Stimulated activated CD4-positive, alpha-beta T cell treated with anti-CD3 and anti-CD28 coated beads, Interleukin-2, amount 100 ng/mL, for 24 hours (primary cell): ENCODE measurements at regions not wholly inside any gene's neighbourhood (a gene's known extent, or its start where the extent isn't known, plus 50 kb on each side); places are given as distances from the start of the nearest gene placed in this dataset.
"Not testable (repeated sequence)": the region's sequence is repeated elsewhere in the genome, so short reads cannot be mapped to it uniquely, and the experiment has no call there.

Experiments used
- DNase-seq, 2 donors: peaks; one replicate each; pipeline ENCODE4 v3.0.0-alpha.2; 2020

DNA sequence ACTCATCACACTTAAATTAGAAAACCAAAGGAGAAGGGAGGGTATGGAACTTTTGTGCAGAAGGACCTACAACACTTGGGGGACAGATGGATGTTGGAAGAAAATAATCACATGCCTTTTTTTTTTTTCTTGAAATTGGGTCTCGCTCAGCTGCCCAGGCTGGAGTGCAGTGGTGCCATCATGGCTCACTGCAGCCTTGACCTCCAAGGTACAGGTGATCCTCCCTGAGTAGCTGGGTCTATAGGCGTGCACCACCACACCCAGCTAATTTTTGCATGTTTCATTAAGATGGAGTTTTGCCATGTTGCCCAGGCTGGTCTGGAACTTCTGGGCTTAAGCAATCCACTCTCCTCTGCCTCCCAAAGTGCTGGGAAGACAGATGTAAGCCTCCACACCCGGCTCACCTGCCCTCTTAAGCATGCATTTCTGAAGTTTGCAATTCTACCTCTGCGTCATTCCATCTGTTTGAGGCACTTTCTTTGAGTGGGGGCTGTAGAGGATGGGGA is 370.8 kb upstream of the JARID2 start:
- DNase-seq: peak in 1 of 2 donors; percentile 13

DNA sequence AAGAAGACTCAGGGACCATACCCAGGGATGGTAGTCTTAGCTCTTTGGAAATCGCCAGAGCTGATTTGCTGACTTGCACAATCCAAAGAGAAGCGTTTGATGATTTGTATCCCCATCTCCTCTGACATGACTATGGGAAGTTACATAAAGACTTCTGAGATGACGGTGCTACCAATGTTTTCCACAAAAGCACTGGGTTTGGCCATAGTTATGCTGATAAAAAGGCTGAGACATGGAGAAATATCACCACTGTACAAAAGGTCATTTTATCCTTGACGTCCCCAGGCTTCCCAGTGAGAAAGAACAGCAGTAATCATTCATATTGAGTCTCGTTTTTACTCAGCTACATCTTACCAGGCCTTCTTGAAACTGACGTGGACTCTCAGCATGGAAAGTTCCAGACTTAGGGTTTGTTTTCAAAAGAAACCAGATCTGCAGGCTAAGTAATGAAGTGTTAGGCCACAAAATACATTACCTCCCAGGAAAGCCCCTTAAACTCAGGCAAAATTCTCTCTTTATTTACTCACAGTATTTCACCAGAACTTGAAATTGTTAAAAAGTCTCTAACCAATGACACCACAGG is 370.3 kb upstream of the JARID2 start:
- peak; percentile 21 to 42 for DNase-seq

GRCh38 chr6:14876778-14877613 is 368.9 kb upstream of the JARID2 start:
- no peak for DNase-seq

GRCh38 chr6:14877758-14878157 is 368.1 kb upstream of the JARID2 start:
- DNase-seq: peak in 1 of 2 donors; percentile 10

DNA sequence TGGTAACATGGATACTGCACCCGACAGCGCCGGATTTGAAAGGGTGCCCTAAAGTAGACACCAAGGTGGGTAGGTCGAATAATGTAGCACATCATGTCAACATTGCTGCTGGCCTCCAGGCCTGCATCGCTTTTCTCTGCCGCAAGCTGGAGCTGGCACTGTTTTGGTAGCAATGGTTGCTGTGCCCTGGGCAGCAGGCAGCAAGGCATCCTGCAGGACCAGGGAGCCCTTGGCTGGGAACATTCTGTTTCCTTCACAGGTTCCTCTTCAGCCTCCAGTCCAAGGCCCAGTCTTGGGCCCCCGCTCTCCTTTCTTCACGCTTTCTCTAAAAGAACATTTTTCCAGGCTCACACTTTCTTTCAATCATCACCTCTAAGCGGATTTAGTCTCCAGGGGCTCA is 365.8 kb upstream of the JARID2 start:
- DNase-seq: no peak

- DNase-seq: no peak
Measured at GRCh38 chr6:14880677-14881076, 365.2 kb upstream of the JARID2 start.

DNA sequence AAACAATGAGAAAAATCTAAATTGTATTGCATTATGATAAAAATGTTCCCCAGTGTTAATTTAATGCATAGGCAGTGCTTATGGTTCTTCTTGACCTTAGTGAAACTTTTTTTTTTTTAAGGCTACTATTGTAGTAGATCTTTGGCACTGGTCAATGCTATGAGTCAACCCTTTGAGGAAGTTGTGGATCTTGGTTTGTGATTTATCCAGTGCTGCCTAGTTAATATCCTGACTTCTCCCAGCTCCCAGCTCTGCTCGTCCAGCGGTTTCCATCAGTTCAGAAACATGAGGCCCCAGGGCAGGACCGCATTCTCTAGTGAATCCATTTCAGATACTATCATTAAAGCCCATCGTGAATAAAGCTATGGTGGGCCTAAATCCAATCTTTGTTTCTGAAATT is 364.5 kb upstream of the JARID2 start:
- DNase-seq: no peak

DNA sequence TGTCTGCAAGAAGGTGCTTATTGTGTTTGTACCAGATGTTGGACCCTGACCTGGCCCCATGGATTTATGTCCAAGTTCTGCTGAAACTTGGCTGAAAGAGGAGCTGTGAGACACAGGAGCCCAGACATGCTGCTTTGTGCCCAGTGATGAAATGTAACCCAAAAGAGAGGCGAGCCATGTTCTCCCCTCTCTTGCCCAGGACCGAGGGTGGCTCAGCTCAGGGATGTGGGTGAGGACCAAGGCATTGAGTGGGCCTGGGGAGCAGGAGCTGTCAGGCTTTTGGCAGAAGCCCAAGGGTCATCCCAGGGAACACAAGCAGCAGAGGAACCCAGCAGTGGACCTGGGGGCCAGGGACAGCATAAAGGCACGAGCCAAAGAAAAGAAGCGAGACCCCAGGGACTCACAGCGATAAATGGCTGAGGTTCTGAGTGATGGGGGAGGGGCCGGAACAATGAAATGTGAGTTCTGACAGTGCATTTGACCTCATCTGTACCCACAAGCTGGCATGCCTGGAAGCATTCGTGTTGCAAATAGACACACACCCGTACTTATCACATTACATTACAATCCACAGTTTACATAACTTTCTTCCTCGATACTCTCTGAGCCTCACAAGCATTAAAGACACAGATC is 363.4 kb upstream of the JARID2 start:
- DNase-seq: no peak

- DNase-seq: no peak
Measured at GRCh38 chr6:14883921-14884320, 361.9 kb upstream of the JARID2 start.

- DNase-seq: no peak
Measured at GRCh38 chr6:14885498-14885897, 360.4 kb upstream of the JARID2 start.

DNA sequence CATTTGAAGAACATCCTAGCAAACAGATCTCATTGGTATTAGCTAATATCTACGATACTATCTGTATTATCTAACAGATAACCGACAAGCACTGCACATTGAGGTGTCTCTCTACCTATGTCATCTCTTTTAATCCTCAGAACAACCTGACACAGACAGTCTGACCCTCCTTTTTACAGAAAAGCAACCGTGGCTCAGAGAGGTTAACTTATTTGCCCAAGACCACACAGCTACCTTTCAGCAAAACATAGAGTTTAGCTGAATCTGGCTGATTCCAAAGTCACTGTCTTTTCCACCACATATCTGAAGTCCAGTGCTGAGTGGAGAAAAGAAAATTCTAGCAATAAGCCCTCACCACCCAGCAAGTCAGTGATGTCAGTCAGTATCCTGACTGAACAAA is 358.7 kb upstream of the JARID2 start:
- no peak for DNase-seq

DNA sequence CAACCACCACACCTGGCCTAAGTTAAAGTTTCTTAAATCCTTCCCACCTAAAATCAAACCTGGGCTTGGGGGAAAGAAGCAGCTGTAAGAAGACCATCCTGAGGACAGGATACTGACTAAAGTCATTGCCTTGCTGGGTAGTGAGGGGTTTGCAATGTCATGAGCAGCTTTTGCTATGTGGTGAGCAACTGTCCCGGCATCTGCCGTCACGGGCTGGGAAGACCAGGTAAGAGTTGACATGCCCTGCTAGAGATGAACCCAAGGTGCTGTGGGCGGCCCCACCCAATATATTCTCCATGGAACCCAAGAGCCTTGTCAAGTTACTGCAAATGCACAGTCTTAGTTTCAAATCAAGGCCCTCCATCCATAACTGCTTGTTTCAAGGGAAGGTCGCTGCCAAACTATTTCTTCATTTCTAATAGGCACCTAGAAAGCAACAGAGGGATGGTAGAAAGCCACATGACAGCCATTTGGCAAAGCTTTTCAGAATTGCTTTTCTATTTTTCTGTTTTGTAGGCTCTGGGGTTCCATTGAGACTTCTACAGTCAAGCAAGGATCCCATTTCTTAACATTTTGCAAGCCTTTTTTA is 357.8 kb upstream of the JARID2 start:
- no peak for DNase-seq

DNA sequence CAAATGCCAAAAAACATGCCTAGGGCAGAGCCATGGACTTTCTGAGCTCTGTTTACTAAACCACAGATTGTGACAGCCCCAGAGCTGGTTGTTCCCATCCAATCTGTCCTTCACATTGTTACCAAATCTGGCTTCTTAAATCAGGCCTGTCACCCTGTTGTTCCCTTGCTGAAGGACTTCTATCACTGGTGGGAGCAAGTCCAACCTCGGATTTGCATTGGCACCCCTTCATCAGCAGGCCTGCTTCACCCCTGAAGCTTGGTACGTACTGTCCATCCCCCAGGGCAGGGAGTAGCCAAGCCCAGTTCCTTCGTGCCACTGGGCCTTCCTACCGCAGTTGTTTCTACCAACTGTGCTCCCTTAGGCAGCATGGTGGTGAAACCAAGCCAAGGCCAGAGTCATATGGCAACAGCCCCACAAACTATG is 357.3 kb upstream of the JARID2 start:
- no peak for DNase-seq

DNA sequence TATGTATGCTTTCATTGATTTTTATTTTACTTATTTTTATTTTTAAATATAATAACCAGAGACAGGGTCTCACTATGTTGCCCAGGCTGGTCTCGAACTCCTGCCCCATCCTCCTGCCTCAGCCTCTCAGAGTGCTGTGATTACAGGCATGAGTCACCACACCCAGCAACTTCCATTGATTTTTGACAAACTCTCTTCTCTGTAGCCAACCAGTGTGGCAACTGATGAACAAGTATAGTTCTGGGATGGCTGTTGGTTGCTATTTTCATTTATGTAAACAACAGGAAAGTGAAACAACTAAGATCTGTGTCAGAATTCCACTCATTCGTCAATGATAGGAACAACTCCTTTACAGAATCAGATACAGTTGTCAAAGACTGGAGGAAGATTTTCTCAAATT is 356.7 kb upstream of the JARID2 start:
- DNase-seq: no peak

GRCh38 chr6:14889611-14890593 is 356.0 kb upstream of the JARID2 start:
- no peak for DNase-seq

GRCh38 chr6:14891820-14892375 is 354.0 kb upstream of the JARID2 start:
- DNase-seq: not testable (repeated sequence)

DNA sequence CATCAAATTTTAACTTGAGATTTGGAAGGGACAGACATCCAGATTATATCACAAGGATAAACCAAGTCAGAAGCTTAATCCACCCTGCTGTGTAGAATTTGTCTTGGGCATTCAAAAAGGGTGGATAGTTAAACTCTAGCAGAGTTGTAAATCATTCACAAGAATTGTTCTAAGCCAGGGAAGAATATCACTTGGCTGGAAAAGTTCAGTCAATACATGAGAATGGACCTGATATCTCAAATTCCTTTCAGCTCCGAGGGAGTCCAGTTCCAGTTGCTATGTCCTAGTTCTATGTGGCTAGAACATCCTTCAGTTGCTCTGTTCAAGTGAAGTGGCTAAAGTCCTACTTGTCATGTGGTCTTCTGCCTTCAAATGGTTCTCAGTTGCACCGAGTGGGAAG is 351.8 kb upstream of the JARID2 start:
- no peak for DNase-seq

DNA sequence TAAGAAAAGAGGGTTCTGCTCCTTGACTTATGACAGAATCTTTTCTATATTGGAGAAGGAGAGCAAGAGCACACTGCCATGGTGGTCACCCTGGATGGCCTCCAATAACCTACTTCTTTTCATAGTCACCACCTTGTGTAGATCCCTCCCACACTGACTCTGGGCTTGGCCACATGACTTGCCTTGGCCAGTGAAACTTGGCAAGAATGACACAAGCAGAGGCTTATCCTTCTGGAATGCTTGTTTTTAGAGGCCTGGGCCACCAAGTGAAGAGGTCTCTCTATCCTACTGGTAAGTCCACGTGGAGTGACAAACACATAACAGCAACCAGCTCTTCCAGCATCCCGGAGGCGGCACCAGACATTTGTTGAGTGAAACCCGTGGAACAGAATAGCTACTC is 349.4 kb upstream of the JARID2 start:
- DNase-seq: no peak

GRCh38 chr6:14897831-14898230 is 348.0 kb upstream of the JARID2 start:
- no peak for DNase-seq

GRCh38 chr6:14899441-14899840 is 346.4 kb upstream of the JARID2 start:
- DNase-seq: not testable (repeated sequence)

DNA sequence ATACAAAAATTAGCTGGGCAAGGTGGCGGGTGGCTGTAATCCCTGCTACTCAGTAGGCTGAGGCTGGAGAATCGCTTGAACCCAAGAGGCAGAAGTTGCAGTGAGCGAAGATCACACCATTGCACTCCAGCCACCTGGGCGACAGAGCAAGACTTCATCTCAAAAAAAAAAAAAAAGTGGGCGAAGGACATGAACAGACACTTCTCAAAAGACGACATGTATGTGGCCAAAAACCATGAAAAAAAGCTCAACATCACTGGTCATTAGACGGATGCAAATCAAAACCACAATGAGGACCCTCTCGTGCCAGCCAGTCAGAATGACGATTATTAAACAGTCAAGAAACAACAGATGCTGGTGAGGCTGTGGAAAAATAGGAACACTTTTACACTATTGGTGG is 344.9 kb upstream of the JARID2 start:
- DNase-seq: no peak
